ENCODE measurements at regions not wholly inside any gene's neighbourhood (a gene's known extent, or its start where the extent isn't known, plus 50 kb on each side); places are given as distances from the start of the nearest gene placed in this dataset.

GRCh38 chr3:159371961-159372360, 570.1 kb downstream of the MFSD1 start:
- no peaks in the 10 kb centered on the region for H3K27me3 Mint-ChIP-seq (ENCODE audit: insufficient read depth, low read depth, poor library complexity)
- ATAC-seq = no peak
- H3K4me1 ChIP-seq (ENCODE audit: insufficient read depth) = no peaks in the 10 kb centered on the region
- H3K27me3 ChIP-seq (ENCODE audit: insufficient read depth) = no peaks in the 10 kb centered on the region
- H2AFZ ChIP-seq = no peak overlapping the region
- no peaks in the 10 kb centered on the region for H3K36me3 Mint-ChIP-seq (ENCODE audit: low read depth)
- no peak overlapping the region for H3K4me3 Mint-ChIP-seq
- no peak overlapping the region for H3K4me2 ChIP-seq
- no peaks in the 10 kb centered on the region for H3K9me2 ChIP-seq (ENCODE audit: insufficient read depth)
- H3K9me3 Mint-ChIP-seq = no peaks in the 10 kb centered on the region
- no peaks in the 10 kb centered on the region for H3K4me1 Mint-ChIP-seq
- H3K4me3 ChIP-seq = no peak overlapping the region
- DNase-seq (ENCODE audit: low spot score) = no peak
- H3K27ac Mint-ChIP-seq = no peak overlapping the region
- no peaks in the 10 kb centered on the region for H3K79me2 ChIP-seq (replicated peaks; ENCODE audit: insufficient read depth)
- H3K27ac ChIP-seq (ENCODE audit: low read depth) = no peak overlapping the region
- H3F3A ChIP-seq (replicated peaks; ENCODE audit: low read depth) = no peaks in the 10 kb centered on the region
- H4K20me1 ChIP-seq (replicated peaks; ENCODE audit: insufficient read depth) = no peaks in the 10 kb centered on the region
- no peak for TF ChIP-seq EZH2phosphoT487 (IDR thresholded peaks at IDR 0.05; ENCODE audit: unreplicated experiment)
- no peak for TF ChIP-seq CTCF (conservative IDR thresholded peaks at IDR 0.05; ENCODE audit: low read depth in 2 of 2)
- no peak for TF ChIP-seq ZNF331 (CRISPR knock-in tag; IDR thresholded peaks at IDR 0.05; ENCODE audit: low read depth)
- TF ChIP-seq ZNF114 (CRISPR knock-in tag; IDR thresholded peaks at IDR 0.05) = no peak
- H3K36me3 ChIP-seq (ENCODE audit: insufficient read depth) = no peaks in the 10 kb centered on the region

GRCh38 chr3:159378396-159379194, 576.7 kb downstream of the MFSD1 start:
- H3K27ac Mint-ChIP-seq = no peak overlapping the region
- Histone ChIP-seq H4K20me1 (replicated peaks; ENCODE audit: insufficient read depth) (no peaks in the 10 kb centered on the region), H3K4me1 (ENCODE audit: insufficient read depth) (no peaks in the 10 kb centered on the region), H3K36me3 (ENCODE audit: insufficient read depth) (no peaks in the 10 kb centered on the region), H3K4me3 (no peak overlapping the region), H3K27me3 (ENCODE audit: insufficient read depth) (no peaks in the 10 kb centered on the region), H3K4me2 (no peak overlapping the region), H3F3A (replicated peaks; ENCODE audit: low read depth) (no peaks in the 10 kb centered on the region), H3K9me2 (ENCODE audit: insufficient read depth) (no peaks in the 10 kb centered on the region), H3K79me2 (replicated peaks; ENCODE audit: insufficient read depth) (no peaks in the 10 kb centered on the region), H3K27ac (ENCODE audit: low read depth) (no peak overlapping the region), H2AFZ (peak overlapping the region; percentile 40)
- H3K4me1 Mint-ChIP-seq = peaks cover 7% of the 10 kb centered on the region; the same call in 2 of the 3 replicates
- no peaks in the 10 kb centered on the region for H3K36me3 Mint-ChIP-seq (ENCODE audit: low read depth)
- DNase-seq (ENCODE audit: low spot score) (no peak), ATAC-seq (no peak)
- H3K27me3 Mint-ChIP-seq (ENCODE audit: insufficient read depth, low read depth, poor library complexity) = no peaks in the 10 kb centered on the region
- no peaks in the 10 kb centered on the region for H3K9me3 Mint-ChIP-seq
- no peak overlapping the region for H3K4me3 Mint-ChIP-seq
- TF ChIP-seq EZH2 (IDR thresholded peaks at IDR 0.05; ENCODE audit: low read depth, unreplicated experiment) (no peak), POLR2AphosphoS5 (IDR thresholded peaks at IDR 0.05; ENCODE audit: low read depth) (no peak), ETS1 (IDR thresholded peaks at IDR 0.05) (no peak), CTCF (conservative IDR thresholded peaks at IDR 0.05; ENCODE audit: low read depth in 2 of 2) (no peak), ZNF114 (CRISPR knock-in tag; IDR thresholded peaks at IDR 0.05) (no peak), NANOG (IDR thresholded peaks at IDR 0.05; ENCODE audit: borderline replicate concordance) (no peak), STAT1 (IDR thresholded peaks at IDR 0.05; ENCODE audit: unreplicated experiment) (no peak), ZNF462 (CRISPR knock-in tag; IDR thresholded peaks at IDR 0.05) (no peak)
